NCI-H510A (cell line): ENCODE measurements at regions not wholly inside any gene's neighbourhood (a gene's known extent, or its start where the extent isn't known, plus 50 kb on each side); places are given as distances from the start of the nearest gene placed in this dataset.
"Not testable (repeated sequence)": the region's sequence is repeated elsewhere in the genome, so short reads cannot be mapped to it uniquely, and the experiment has no call there.

Experiments
- DNase-seq: peaks from one replicate; lab custom pipeline; 2025; lab: John Stamatoyannopoulos, UW

GRCh38 chr9:126173401-126173800 is 153.2 kb upstream of the MVB12B start:
- DNase-seq, result no peak

- DNase-seq, result no peak
Observed at GRCh38 chr9:126173929-126174328, 152.7 kb upstream of the MVB12B start.

- no peak for DNase-seq
Observed at GRCh38 chr9:126183266-126183665, 143.4 kb upstream of the MVB12B start.

- not testable (repeated sequence) for DNase-seq
Observed at GRCh38 chr9:126190994-126191393, 135.6 kb upstream of the MVB12B start.

- no peak for DNase-seq
Observed at GRCh38 chr9:126198854-126199253, 127.8 kb upstream of the MVB12B start.

DNA sequence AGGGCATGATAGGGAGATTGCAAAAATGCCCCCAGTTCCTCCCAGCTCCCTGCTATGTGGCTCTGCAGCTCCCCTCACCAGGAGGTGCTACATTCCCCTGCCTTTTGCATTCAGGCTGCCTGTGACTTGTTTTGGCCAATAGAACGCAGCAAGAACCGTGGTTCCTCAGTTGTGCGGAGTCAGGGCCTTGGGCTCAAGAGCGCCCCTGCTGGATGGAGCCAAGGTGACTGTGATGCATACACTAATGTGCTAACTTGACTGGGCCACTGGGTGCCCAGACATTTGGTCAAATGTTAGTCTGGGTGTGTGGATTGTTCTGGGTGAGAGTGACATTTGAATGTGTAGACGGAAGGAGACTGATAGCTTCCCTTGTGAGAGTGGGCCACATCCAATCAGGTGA is 123.3 kb upstream of the MVB12B start:
- DNase-seq, result no peak

- DNase-seq, result no peak
Observed at GRCh38 chr9:126204197-126204596, 122.4 kb upstream of the MVB12B start.

DNA sequence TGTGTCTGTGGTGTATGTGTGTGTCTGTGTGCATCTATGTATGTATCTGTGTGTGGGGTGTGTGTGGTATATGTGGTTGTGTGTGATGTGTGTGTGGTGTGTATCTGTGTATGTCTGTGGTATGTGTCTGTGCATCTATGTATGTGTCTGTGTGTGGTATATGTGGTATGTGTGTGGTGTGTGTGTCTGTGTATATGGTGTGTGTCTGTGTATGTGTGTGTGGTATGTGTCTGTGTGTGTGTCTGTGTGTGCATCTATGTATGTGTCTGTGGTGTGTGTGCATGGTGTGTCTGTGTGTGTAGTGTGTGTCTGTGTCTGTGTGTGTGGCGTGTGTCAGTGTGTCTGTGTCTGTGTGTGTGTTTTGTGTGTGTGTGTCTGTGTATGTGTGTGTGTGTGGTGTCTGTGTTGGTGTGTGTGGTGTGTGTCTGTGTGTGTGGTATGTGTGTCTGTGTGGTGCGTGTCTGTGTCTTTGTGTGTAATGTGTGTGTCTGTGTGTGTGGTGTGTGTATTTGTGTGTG is 121.9 kb upstream of the MVB12B start:
- no peak for DNase-seq

GRCh38 chr9:126205265-126205664 is 121.4 kb upstream of the MVB12B start:
- DNase-seq, result no peak

DNA sequence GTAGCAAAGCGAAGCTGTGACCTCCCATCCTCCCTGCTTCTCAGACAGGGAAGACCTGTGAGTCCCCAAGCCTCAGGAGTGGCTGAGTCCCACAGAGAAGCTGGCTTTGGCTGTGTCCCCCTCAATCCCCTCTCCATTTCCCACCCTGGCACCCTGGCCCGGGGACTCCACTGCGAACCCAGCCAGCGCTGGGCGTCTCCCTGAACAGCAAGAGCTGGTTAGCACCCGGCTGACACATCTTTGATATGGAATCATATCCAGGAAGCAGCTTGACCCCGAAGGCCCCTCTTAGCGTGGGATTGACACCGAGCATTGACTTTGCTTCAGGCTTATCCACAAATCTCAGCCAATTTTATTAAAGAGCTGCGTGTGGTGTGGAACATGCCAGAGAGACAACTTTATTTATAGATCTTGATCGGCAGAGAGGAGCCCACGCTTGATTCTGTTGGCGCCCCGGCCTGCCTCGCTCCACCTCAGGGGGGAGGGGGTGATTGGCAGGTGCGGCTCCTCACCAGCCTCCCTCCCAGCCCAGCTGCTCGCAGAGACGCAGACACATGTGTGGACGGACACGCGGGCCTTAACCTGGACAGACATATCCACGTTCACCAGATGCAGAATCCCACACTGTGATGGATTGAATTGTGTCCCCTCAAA is 120.7 kb upstream of the MVB12B start:
- peak; percentile 29 for DNase-seq

DNA sequence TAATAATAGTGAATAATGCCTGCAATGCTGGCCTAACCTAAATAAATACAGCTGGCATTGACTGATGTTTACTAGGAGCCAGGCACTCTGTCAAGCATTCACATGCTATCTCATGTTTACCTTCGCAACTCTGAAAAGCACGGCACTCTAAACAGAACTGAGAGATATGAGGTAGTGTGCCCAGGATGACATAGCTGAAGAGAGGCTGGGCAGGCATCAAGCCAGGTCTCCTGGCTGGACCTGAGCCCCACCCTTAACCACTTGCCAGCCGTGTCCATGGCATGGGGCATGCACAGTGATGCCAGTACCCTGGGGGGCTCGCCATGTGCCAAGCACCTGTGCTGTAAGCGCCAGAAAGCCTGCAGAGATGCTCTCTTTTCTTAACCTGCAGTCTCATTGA is 119.4 kb upstream of the MVB12B start:
- peak; percentile 41 for DNase-seq

DNA sequence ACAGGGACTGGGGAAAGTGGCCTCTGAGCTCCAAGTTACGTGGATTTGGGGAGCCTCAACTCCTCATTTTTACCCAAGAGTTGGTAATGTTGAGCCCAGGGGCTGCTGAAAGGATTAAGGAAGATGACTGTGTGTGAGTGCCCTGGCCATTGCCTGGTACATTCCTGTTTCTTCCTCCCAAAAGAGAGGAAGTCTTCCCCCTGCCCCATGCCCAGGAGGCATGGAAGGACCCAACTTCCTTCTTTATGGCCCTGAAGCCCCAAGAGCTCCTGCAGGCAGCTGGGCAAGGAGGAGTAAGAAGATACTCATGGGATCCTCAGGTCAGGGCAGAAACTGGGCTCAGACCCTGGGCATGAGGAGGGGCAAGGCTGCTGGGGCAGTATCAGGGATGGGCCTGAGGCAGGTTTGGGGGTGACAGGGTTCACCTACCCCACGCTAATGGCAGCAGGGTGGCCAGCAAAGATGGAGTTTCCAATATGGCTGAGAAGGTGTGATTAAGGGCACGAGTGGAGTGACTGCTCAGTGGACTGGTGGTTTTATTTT is 118.3 kb upstream of the MVB12B start:
- DNase-seq, result no peak

- no peak for DNase-seq
Observed at GRCh38 chr9:126211441-126212074, 115.1 kb upstream of the MVB12B start.

GRCh38 chr9:126215486-126215885 is 111.1 kb upstream of the MVB12B start:
- DNase-seq, result no peak

GRCh38 chr9:126216826-126217225 is 109.8 kb upstream of the MVB12B start:
- DNase-seq, result no peak

GRCh38 chr9:126217250-126217653 is 109.4 kb upstream of the MVB12B start:
- no peak for DNase-seq

DNA sequence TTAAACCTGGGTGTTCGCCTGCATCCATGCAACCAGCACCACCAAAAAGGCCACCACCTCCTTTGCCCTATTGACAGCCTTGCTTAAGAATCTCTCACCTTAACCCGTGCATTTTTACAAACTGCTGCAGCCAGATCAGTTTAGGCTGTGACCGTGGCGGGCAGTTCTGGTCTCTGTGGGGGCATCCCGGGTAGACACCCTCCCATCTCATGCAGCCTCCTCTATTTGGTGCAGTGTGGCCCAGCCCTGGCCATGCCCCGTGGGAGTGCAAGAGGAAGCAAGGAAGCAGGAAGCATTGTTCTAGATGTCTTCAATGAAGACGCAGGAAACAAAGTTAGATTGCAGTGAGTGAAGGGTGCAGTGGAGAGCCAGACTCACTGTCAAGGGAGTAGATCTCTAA is 108.8 kb upstream of the MVB12B start:
- DNase-seq, result no peak

- DNase-seq, result no peak
Observed at GRCh38 chr9:126218359-126219125, 108.1 kb upstream of the MVB12B start.

DNA sequence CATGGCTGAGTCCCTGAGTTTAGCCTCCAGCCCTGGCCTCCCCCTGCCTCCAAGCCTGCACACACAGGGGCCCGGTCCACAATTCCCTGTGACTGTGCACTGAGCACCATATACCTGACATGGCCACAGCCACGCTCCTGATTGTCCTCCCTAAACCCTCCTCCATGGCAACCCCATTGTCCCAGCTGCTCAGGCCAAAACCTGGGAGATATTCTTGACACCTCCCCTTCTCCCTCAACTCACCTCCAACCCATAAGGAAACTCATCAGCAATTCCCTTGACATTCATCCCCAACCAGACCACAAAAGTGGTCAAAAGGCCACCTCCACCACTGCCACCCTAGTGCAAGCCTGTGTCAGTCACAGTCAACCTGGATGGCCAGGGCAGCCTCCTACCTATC is 107.5 kb upstream of the MVB12B start:
- DNase-seq, result no peak

GRCh38 chr9:126219648-126220063 is 107.0 kb upstream of the MVB12B start:
- no peak for DNase-seq

DNA sequence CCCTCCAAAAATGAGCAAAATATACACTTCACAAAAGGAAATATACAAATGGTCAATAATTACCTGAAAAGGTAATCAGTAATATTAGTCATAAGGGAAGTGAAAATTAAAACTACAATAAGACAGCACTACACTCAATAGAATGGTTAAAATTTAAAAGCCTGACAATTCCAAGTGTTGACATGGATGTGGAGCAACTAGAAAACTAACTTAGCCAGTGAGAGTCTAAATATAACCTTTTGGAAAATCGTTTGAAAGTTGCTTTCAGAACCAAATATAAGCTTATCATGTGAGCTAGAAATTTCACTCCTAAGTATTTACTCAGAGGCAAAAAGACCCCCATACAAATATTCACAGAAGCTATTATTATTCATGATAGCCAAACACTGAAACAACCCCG is 105.1 kb upstream of the MVB12B start:
- no peak for DNase-seq

DNA sequence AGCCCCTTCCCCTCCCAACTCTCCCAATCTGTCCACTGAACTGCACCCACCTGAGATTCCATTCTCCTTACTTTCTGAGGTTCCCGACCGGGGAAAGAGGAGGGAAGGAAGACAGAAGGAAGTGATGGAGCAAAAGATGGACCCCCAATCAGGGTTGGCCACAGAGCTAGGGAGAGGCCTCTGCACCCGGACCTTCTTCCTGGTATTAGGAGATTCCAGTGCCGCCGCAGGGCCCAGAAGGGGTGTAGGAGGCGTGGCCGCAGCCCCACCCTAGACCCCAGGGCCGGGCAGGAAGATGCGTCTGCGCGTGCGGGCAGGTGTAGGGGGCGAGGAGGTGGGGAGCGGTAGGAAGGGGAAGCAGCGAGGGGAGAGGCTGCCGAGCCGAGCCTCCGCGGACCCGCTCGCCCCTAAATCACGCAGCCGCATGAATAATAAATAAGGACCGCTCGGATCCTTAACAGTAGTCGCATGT is 104.2 kb upstream of the MVB12B start:
- no peak for DNase-seq
